HepG2 (cell line): ENCODE measurements at regions not wholly inside any gene's neighbourhood (a gene's known extent, or its start where the extent isn't known, plus 50 kb on each side); places are given as distances from the start of the nearest gene placed in this dataset.

Experiments used
- ATAC-seq: fragments of 200-7000 bp; cut with Tn5 transposase; 3 replicates; pipeline ENCODE4 v1.9.1; 2020; ENCODE audit warnings: mild to moderate bottlenecking, moderate library complexity
- BruUV-seq: library from RNA; stranded (reverse); fragments of 400-500 nt; replicated peaks from 2 replicates; lab custom pipeline; 2021; lab: Mats Ljungman, UMichigan
- CTCF ChIA-PET: fragments of 300-600 bp; formaldehyde crosslinking; extraction: SDS; loops from one replicate; lab custom pipeline; 2021; ENCODE audit warnings: low total read pairs, inconsistent platforms, low intra/inter-chr PET ratio; lab: Yijun Ruan, JAX
- POLR2A ChIA-PET: fragments of 350-600 bp; sonication (Branson Sonifier 250); formaldehyde crosslinking; loops from one replicate; lab custom pipeline; 2020; ENCODE audit warnings: antibody characterized with exemption, inconsistent platforms; lab: Yijun Ruan, JAX
- DNase-seq: peaks from one replicate; pipeline ENCODE4 v3.0.0-alpha.2; 2015; ENCODE audit warnings: low spot score
- FAIRE-seq: peaks from 3 replicates; lab custom pipeline; 2011; peaks lifted over from hg19 to GRCh38; lab: Jason Lieb, UNC
- H2AFZ ChIP-seq: one replicate; pipeline ENCODE4 v1.6.1; 2011; ENCODE audit warnings: low read length, inconsistent platforms
- H3K27ac ChIP-seq: fragments of 300-600 bp; 3 replicates; pipeline ENCODE4 v1.8.0; 2011; ENCODE audit warnings: mixed run types, mild to moderate bottlenecking, mixed read lengths, low read length, inconsistent platforms; ENCODE audit not compliant: insufficient read depth; ENCODE audit errors: extremely low read length
- H3K27me3 ChIP-seq, 2 experiments: fragments of 200-600 bp in 1 of 2; 2 replicates in 1 of 2; 3 replicates in 1 of 2; pipeline versions ENCODE4 v1.6.0 to v1.8.0; 2011; ENCODE audit warnings: low read length in 2 of 2, mild to moderate bottlenecking in 2 of 2, moderate library complexity in 2 of 2, inconsistent platforms in 1 of 2; ENCODE audit not compliant: insufficient read depth in 2 of 2, control insufficient read depth in 1 of 2
- H3K36me3 ChIP-seq, 2 experiments: fragments of 200-600 bp in 1 of 2; replicated peaks in 1 of 2; 2 replicates in 1 of 2; 3 replicates in 1 of 2; pipeline versions ENCODE4 v1.5.1 to v1.8.0; 2011; ENCODE audit warnings: low read length in 2 of 2, inconsistent platforms in 1 of 2; ENCODE audit not compliant: insufficient read depth in 2 of 2, control insufficient read depth in 1 of 2
- H3K4me1 ChIP-seq: 2 replicates; pipeline ENCODE4 v1.5.1; 2012; ENCODE audit warnings: low read length, inconsistent platforms; ENCODE audit not compliant: insufficient read depth
- H3K4me2 ChIP-seq: 2 replicates; pipeline ENCODE4 v1.6.0; 2011; ENCODE audit warnings: low read depth, low read length, inconsistent platforms
- H3K4me3 ChIP-seq, 3 experiments: fragments of 200-600 bp in 1 of 3; sonication (generic), shearing (Covaris generic) in 1 of 3; replicated peaks in 1 of 3; 2 replicates each; pipeline ENCODE4 v1.5.1; 2011 to 2016; ENCODE audit warnings: low read length in 3 of 3, inconsistent platforms in 2 of 3, low read depth in 2 of 3, mild to moderate bottlenecking in 2 of 3, control low read depth in 1 of 3, mixed read lengths in 1 of 3; ENCODE audit not compliant: insufficient read depth in 1 of 3
- H3K79me2 ChIP-seq: one replicate; pipeline ENCODE4 v1.6.1; 2011; ENCODE audit warnings: low read length, inconsistent platforms; ENCODE audit not compliant: insufficient read depth
- H3K9ac ChIP-seq: 2 replicates; pipeline ENCODE4 v1.6.0; 2011; ENCODE audit warnings: mild to moderate bottlenecking, low read depth, low read length, inconsistent platforms; ENCODE audit not compliant: insufficient read depth
- H3K9me3 ChIP-seq: 2 replicates; pipeline ENCODE4 v1.5.1; 2012; ENCODE audit warnings: mild to moderate bottlenecking, low read length
- H4K20me1 ChIP-seq: 2 replicates; pipeline ENCODE4 v1.6.0; 2011; ENCODE audit warnings: inconsistent platforms, mild to moderate bottlenecking, low read length, moderate library complexity; ENCODE audit not compliant: insufficient read depth
- FOXM1 ChIP-seq: sonication (generic); formaldehyde crosslinking; IDR thresholded peaks from 2 replicates; pipeline ENCODE4 v1.5.0; 2020; ENCODE audit warnings: missing genetic modification reagents
- NKX3-1 ChIP-seq: sonication (generic); formaldehyde crosslinking; IDR thresholded peaks from 2 replicates; pipeline ENCODE4 v1.5.0; 2020; ENCODE audit warnings: missing genetic modification reagents
- POLR2A ChIP-seq, 2 experiments: IDR thresholded peaks; 2 replicates each; pipeline ENCODE4 v1.6.1; 2011; ENCODE audit warnings: low read depth in 2 of 2, low read length in 2 of 2, mild to moderate bottlenecking in 1 of 2, moderate library complexity in 1 of 2; ENCODE audit not compliant: insufficient read depth in 1 of 2
- PRMT3 ChIP-seq: sonication (generic); formaldehyde crosslinking; IDR thresholded peaks from 2 replicates; pipeline ENCODE4 v1.8.1; 2022; ENCODE audit warnings: low read depth, mild to moderate bottlenecking, moderate library complexity, missing genetic modification reagents, borderline replicate concordance
- SCMH1 ChIP-seq: sonication (generic); formaldehyde crosslinking; IDR thresholded peaks from 2 replicates; pipeline ENCODE4 v1.9.0; 2021; ENCODE audit warnings: missing genetic modification reagents, mild to moderate bottlenecking, borderline replicate concordance
- TBL1XR1 ChIP-seq: fragments of 150-350 bp; IDR thresholded peaks from 2 replicates; pipeline ENCODE4 v1.6.1; 2014; ENCODE audit warnings: borderline replicate concordance, low read length; ENCODE audit not compliant: partially characterized antibody
- THYN1 ChIP-seq: sonication (generic); formaldehyde crosslinking; IDR thresholded peaks from 2 replicates; pipeline ENCODE4 v1.8.1; 2023; ENCODE audit warnings: low read depth, mild to moderate bottlenecking, moderate library complexity, missing genetic modification reagents, borderline replicate concordance
- ZMYM2 ChIP-seq: sonication (generic); formaldehyde crosslinking; IDR thresholded peaks from 2 replicates; pipeline ENCODE4 v1.8.0; 2022; ENCODE audit warnings: mild to moderate bottlenecking, missing genetic modification reagents
- ZNF205 ChIP-seq: IDR thresholded peaks from 2 replicates; pipeline ENCODE4 v1.6.1; 2018; ENCODE audit warnings: missing biosample characterization, missing genetic modification reagents
- ZNF441 ChIP-seq: sonication (generic); formaldehyde crosslinking; IDR thresholded peaks from 2 replicates; pipeline ENCODE4 v1.7.0; 2021; ENCODE audit warnings: missing genetic modification reagents, borderline replicate concordance
- ZNF720 ChIP-seq: sonication (generic); formaldehyde crosslinking; IDR thresholded peaks from 2 replicates; pipeline ENCODE4 v1.4.0; 2020; ENCODE audit warnings: missing genetic modification reagents
- ZNF777 ChIP-seq: sonication (generic); formaldehyde crosslinking; IDR thresholded peaks from 2 replicates; pipeline ENCODE4 v1.4.0; 2020; ENCODE audit warnings: missing genetic modification reagents
- WGBS: methylation state at CpG from one replicate; pipeline ENCODE4 v1.1.6; 2017; ENCODE audit warnings: low lambda C conversion rate; 5-methylcytosine and 5-hydroxymethylcytosine counted together
- in situ Hi-C: cut with HindIII; loops from 2 replicates; pipeline ENCODE4 v1.10.0; 2017; ENCODE audit warnings: low pct_unique_long_range_greater_than_20kb; ENCODE audit not compliant: extremely low pct_ligation_motif_present
- intact Hi-C: fragments of 100-400 bp; cut with micrococcal nuclease; formaldehyde crosslinking; loops from one replicate; pipeline ENCODE4 v1.10.0; 2022; ENCODE audit not compliant: unreplicated experiment
- TF ChIP-seq, protein P1 (sequence below): sonication (generic); formaldehyde crosslinking; IDR thresholded peaks from 2 replicates; pipeline ENCODE4 v1.5.1; 2020; ENCODE audit warnings: mild to moderate bottlenecking, missing genetic modification reagents, moderate library complexity
- TF ChIP-seq, protein P2 (sequence below): IDR thresholded peaks from 2 replicates; pipeline ENCODE4 v1.6.1; 2012; ENCODE audit warnings: low read length, improper control_type of control experiment
- TF ChIP-seq, protein P3 (sequence below): sonication (generic); formaldehyde crosslinking; IDR thresholded peaks from 2 replicates; pipeline ENCODE4 v1.4.0; 2020; ENCODE audit warnings: missing genetic modification reagents, borderline replicate concordance

DNA sequence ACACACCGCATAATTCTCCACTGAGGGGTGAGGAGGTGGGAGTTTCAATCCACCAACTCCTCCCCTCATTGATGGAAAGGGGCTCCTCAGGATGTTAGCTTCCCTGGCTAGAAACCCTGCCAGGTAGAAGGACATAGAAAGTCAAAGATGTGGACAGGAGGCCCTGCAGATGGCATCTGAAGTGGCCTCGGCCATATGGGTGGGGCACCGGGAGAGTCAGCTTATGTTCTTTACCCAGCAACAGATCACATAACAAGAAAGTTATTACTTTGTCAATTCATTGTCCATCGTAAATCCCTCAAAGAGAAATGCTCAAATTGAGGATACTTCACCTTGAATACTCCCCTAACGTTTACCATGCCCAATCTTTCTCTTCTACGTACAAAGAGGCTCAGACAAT is 97.3 kb upstream of the ARHGEF3 start:
- no peak for ATAC-seq
- TF ChIP-seq, protein P1, sequence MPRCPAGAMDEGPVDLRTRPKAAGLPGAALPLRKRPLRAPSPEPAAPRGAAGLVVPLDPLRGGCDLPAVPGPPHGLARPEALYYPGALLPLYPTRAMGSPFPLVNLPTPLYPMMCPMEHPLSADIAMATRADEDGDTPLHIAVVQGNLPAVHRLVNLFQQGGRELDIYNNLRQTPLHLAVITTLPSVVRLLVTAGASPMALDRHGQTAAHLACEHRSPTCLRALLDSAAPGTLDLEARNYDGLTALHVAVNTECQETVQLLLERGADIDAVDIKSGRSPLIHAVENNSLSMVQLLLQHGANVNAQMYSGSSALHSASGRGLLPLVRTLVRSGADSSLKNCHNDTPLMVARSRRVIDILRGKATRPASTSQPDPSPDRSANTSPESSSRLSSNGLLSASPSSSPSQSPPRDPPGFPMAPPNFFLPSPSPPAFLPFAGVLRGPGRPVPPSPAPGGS, result no peak

DNA sequence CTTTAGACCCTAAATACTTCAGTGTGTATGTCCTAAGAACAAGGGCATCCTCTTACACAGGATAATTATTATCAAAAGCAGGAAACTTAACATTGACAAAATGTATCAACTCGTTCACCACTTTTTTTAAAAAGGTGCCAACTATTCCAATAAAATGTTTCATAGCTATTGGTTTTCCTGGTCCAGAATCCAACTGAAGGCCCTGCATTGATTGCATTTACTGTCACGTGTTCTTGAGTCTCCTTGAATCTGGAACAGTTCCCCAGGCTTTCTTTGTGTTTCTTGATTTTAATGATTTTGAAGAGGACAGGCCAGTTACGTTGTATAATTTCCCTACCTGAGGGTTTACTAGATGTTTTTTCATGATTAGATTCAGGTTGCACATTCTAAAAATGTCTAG is 94.6 kb upstream of the ARHGEF3 start:
- no peaks in the 10 kb centered on the region for H3K79me2 ChIP-seq
- ChIA-PET POLR2A (no interaction called here), CTCF (no interaction called here)
- no peak for ATAC-seq
- H3K4me2 ChIP-seq, result no peak overlapping the region
- no peaks in the 10 kb centered on the region for H3K4me1 ChIP-seq
- no peaks in the 10 kb centered on the region for H4K20me1 ChIP-seq
- H3K36me3 ChIP-seq, result no peaks in the 10 kb centered on the region
- no peak overlapping the region for H3K27ac ChIP-seq
- no peak for DNase-seq
- H3K4me3 ChIP-seq, result no peak overlapping the region
- no peak for FAIRE-seq
- intact Hi-C loops (no loop called here), in situ Hi-C loops (no loop called here)
- no TSS peak for BruUV-seq
- 97% methylated on average over 3 of the region's 3 CpGs for WGBS
- H3K27me3 ChIP-seq, result no peaks in the 10 kb centered on the region
- H2AFZ ChIP-seq, result no peak overlapping the region
- H3K9me3 ChIP-seq, result no peaks in the 10 kb centered on the region
- H3K9ac ChIP-seq, result no peak overlapping the region
- TF ChIP-seq, protein P2, sequence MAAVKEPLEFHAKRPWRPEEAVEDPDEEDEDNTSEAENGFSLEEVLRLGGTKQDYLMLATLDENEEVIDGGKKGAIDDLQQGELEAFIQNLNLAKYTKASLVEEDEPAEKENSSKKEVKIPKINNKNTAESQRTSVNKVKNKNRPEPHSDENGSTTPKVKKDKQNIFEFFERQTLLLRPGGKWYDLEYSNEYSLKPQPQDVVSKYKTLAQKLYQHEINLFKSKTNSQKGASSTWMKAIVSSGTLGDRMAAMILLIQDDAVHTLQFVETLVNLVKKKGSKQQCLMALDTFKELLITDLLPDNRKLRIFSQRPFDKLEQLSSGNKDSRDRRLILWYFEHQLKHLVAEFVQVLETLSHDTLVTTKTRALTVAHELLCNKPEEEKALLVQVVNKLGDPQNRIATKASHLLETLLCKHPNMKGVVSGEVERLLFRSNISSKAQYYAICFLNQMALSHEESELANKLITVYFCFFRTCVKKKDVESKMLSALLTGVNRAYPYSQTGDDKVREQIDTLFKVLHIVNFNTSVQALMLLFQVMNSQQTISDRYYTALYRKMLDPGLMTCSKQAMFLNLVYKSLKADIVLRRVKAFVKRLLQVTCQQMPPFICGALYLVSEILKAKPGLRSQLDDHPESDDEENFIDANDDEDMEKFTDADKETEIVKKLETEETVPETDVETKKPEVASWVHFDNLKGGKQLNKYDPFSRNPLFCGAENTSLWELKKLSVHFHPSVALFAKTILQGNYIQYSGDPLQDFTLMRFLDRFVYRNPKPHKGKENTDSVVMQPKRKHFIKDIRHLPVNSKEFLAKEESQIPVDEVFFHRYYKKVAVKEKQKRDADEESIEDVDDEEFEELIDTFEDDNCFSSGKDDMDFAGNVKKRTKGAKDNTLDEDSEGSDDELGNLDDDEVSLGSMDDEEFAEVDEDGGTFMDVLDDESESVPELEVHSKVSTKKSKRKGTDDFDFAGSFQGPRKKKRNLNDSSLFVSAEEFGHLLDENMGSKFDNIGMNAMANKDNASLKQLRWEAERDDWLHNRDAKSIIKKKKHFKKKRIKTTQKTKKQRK, result no peak
- TF ChIP-seq ZNF777 (CRISPR knock-in tag) (no peak), FOXM1 (CRISPR knock-in tag) (no peak), TBL1XR1 (no peak), NKX3-1 (CRISPR knock-in tag) (no peak), SCMH1 (CRISPR knock-in tag) (no peak), ZNF205 (no peak), PRMT3 (CRISPR knock-in tag) (no peak), THYN1 (no peak), ZNF441 (CRISPR knock-in tag) (no peak), POLR2A (IDR thresholded peaks at IDR 0.05; ENCODE audit: insufficient read depth in 1 of 2, low read depth in 2 of 2, low read length in 2 of 2) (no peak), ZNF720 (CRISPR knock-in tag) (no peak), ZMYM2 (no peak)
- TF ChIP-seq, protein P3, sequence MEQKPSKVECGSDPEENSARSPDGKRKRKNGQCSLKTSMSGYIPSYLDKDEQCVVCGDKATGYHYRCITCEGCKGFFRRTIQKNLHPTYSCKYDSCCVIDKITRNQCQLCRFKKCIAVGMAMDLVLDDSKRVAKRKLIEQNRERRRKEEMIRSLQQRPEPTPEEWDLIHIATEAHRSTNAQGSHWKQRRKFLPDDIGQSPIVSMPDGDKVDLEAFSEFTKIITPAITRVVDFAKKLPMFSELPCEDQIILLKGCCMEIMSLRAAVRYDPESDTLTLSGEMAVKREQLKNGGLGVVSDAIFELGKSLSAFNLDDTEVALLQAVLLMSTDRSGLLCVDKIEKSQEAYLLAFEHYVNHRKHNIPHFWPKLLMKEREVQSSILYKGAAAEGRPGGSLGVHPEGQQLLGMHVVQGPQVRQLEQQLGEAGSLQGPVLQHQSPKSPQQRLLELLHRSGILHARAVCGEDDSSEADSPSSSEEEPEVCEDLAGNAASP (CRISPR knock-in tag), result no peak

More for the DNA sequence above, 97.3 kb upstream of the ARHGEF3 start:
- Histone ChIP-seq H3K27ac (no peak overlapping the region), H4K20me1 (no peaks in the 10 kb centered on the region), H3K4me3 (no peak overlapping the region), H2AFZ (no peak overlapping the region), H3K9me3 (no peaks in the 10 kb centered on the region), H3K4me2 (no peak overlapping the region), H3K4me1 (no peaks in the 10 kb centered on the region), H3K27me3 (no peaks in the 10 kb centered on the region), H3K79me2 (no peaks in the 10 kb centered on the region), H3K9ac (no peak overlapping the region), H3K36me3 (no peaks in the 10 kb centered on the region)
- CTCF ChIA-PET, result no interaction called here
- no TSS peak for BruUV-seq
- FAIRE-seq, result no peak
- in situ Hi-C loops, result no loop called here
- 96% methylated on average over 6 of the region's 6 CpGs for WGBS
- POLR2A ChIA-PET, result no interaction called here
- DNase-seq, result no peak
- intact Hi-C loops, result no loop called here
